DND-41 (cell line): ENCODE measurements at regions not wholly inside any gene's neighbourhood (a gene's known extent, or its start where the extent isn't known, plus 50 kb on each side); places are given as distances from the start of the nearest gene placed in this dataset.

Source experiments
- CTCF ChIP-seq: IDR thresholded peaks from 2 replicates; pipeline ENCODE4 v1.5.1; 2012; ENCODE audit warnings: borderline replicate concordance, low read length, moderate library complexity, mild to moderate bottlenecking; ENCODE audit not compliant: poor library complexity, severe bottlenecking; ENCODE audit errors: extremely low read depth
- EZH2 ChIP-seq: IDR thresholded peaks from 3 replicates; pipeline ENCODE4 v1.6.1; 2012; ENCODE audit warnings: borderline replicate concordance, low read depth, mild to moderate bottlenecking, moderate library complexity, low read length, inconsistent platforms; ENCODE audit not compliant: severe bottlenecking

- TF ChIP-seq CTCF: no peak
- no peak for TF ChIP-seq EZH2
These were observed 137.9 kb downstream of the MAGEB17 start for GRCh38 chrX:16305187-16305586.
